Stimulated activated CD8-positive, alpha-beta memory T cell treated with anti-CD3 and anti-CD28 coated beads, Interleukin-4, amount 100 ng/mL, for 48 hours (primary cell): ENCODE measurements at regions not wholly inside any gene's neighbourhood (a gene's known extent, or its start where the extent isn't known, plus 50 kb on each side); places are given as distances from the start of the nearest gene placed in this dataset.
"Not testable (repeated sequence)": the region's sequence is repeated elsewhere in the genome, so short reads cannot be mapped to it uniquely, and the experiment has no call there.

Experiments
- DNase-seq: peaks from one replicate; pipeline ENCODE4 v3.0.0-alpha.2; 2020

DNA sequence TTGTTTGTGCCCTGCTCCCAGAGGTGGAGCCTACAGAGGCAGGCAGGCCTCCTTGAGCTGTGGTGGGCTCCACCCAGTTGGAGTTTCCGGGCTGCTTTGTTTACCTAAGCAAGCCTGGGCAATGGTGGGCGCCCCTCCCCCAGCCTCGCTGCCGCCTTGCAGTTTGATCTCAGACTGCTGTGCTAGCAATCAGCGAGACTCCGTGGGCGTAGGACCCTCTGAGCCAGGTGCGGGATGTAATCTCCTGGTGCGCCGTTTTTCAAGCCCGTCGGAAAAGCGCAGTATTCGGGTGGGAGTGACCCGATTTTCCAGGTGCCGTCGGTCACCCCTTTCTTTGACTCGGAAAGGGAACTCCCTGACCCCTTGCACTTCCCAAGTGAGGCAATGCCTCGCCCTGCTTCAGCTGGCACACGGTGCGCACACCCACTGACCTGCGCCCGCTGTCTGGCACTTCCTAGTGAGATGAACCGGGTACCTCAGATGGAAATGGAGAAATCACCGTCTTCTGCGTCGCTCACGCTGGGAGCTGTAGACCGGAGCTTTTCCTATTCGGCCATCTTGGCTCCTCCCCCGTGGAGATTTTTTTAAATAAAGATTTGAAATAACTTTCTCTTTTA lies 189.2 kb upstream of the WSB1 start:
- not testable (repeated sequence) for DNase-seq

- DNase-seq: no peak
Observed at GRCh38 chr17:27105636-27106035, 188.3 kb upstream of the WSB1 start.

GRCh38 chr17:27106347-27106981 lies 187.4 kb upstream of the WSB1 start:
- DNase-seq: no peak

GRCh38 chr17:27106982-27107360 lies 186.9 kb upstream of the WSB1 start:
- no peak for DNase-seq

DNA sequence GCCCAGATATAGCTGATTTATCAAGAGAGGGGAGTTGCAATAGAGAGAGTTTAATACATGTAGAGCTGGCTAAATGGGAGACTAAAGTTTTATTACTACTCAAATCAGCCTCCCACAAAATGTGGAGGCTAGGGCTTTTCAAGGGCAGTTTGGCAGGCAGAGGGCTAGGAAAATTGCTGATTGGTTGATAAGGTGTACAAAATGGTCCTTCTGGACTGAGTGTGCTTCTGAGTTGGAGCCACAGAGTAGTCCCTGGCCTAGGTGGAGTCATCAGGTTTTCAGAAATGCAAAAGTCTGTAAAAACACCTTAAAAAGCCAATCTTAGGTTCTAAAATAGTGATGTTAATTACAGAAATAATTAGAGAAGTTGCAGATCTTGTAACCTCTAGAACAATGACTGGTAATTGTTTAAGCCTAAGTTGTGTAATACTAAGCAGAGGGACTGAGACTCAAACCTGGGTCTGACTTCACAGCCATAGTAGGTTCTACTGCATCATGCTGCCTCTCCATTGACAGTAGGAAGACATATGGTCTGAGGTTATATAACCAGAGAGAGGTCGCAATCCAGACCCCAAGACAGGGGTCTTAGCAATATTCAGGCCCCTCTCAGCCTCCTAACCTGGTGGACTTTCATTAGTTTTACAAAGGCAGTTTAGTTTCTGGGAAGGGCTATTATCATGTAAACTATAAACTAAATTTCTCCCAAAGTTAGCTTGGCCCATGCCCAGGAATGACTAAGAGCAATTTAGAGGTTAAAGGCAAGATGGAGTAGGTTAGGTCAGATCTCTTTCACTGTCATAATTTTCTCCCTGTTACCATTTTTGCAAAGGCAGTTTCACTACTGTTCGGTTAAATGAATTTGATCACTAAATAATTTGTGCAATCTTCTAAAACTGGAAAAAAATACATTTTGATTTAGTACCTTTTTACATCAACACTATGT lies 186.3 kb upstream of the WSB1 start:
- DNase-seq: not testable (repeated sequence)

DNA sequence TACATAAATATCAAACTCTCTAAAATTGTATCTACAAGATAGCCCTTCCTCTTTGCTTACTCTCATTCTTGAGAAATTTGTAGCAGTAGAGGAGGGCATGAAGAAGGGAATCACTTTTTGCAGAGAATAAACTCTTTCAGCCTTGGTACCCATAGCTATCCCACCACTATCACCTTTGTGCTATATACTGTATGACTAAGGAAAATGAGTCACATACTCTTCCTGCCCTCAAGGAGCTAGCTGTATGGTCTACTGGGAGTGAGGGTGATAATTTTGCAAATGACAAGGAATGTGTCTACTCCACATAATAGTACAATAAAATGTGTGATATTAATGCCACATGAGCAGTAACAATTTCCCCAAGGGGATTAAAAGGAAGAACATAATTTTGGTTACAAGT lies 184.6 kb upstream of the WSB1 start:
- no peak for DNase-seq

DNA sequence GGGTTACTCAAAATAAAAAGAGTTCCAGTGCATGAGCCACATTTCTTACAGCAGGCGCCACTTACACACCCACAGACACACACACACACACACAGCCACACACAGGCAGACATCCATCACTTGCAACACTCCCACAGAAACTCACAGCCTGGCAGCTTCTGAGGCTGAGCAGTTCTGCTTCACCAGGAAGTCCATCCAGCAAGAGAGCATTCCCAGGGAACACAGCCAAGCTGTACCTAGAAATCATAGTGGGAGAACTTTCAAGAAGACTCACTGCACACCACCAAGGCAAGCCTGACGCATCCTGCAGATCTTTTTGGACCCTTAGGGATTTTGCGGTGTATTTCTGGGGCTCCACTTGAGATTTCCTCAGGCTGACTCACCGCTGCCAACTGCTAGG lies 140.9 kb upstream of the WSB1 start:
- no peak for DNase-seq

DNA sequence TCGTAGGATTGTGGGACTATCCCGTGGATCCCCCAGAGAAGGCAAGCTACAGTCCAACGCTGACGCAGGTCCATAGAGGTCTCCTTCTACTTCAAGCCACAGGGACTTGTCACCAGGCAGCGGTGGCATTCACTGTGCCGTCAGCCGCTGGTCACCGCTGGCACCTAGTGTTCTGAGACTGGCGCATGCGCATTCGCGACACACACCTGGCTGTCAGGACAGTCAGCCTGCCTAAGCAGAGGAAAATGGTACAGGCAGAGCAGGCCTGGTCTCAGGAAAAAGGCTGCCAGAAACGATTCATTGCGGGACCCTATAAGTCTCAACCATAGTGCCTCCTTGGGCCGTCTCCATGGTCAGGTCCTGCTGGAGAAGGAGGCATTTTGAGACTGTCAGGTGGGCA lies 138.0 kb upstream of the WSB1 start:
- no peak for DNase-seq

DNA sequence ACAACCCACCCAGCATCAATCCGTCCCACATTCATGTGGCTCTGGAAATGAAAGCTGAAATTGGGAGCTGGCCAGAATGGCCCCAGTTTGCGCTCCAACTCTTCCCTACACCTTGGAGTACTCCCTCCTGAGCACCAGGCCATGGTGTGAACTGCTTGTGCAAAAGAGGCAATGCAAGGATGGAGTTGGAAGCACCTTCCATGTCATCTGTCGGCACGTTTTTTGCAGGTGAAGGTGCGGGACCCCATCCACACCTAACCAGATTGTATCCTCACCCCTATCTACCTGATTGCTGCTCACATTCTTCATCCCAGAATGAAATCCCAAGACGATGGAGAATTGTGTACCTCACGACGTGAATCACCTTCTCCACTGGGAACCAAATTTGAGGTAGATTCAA lies 136.6 kb upstream of the WSB1 start:
- no peak for DNase-seq

DNA sequence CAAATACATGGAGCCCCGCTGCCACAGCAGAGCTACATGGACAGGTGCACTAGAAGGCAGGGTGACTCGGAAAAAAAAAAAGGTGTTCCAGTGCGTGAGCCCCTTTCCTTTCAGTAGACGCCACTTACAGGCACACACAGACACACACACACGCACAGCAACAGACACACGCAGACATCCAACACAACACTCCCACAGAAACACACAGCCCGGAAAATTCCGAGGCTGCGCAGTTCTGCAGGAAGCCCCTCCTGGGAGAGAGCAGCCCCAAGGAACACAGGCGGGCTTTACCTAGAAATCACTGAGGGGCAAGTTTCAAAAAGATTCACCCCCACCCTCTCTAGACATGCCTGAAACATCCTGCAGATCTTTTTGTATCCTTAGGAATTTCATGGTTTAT lies 136.0 kb upstream of the WSB1 start:
- no peak for DNase-seq

DNA sequence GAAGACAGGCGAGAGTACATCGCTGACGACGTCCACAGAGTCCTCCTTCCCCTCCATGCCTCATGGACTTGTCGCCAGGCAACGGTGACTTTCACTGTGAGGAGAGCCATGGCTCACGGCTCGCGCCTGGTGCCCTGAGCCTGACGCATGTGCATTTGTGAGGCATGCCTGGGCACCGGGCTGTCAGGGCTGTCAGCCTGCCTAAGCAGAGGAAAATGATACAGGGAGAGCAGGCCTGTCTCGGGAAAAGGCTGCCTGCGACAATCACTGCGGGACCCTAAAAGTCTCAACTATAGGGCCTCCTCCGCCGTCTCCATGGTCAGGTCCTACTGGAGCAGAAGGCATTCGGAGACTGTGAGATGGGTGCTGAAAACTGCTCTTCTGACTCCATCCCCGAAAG lies 135.5 kb upstream of the WSB1 start:
- DNase-seq: no peak

DNA sequence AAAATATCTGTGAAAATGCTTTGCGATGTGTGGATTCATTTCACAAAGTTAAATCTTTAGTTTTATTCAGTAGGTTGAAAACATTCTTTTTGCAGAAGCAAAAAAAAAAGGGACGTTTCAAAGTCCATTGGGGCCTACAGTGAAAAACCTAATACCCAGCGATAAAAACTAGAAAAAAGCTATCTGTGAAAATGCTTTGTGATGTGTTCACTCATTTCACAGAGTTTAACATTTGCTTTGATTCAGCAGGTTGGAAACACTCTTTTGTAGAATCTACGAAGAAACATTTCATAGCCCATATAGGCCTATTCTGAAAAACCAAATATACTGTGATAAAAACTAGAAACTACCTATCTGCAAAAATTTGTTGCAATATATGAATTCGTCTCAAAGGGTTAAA lies 113.6 kb upstream of the WSB1 start:
- no peak for DNase-seq

- not testable (repeated sequence) for DNase-seq
Observed at GRCh38 chr17:27181379-27181925, 112.5 kb upstream of the WSB1 start.

DNA sequence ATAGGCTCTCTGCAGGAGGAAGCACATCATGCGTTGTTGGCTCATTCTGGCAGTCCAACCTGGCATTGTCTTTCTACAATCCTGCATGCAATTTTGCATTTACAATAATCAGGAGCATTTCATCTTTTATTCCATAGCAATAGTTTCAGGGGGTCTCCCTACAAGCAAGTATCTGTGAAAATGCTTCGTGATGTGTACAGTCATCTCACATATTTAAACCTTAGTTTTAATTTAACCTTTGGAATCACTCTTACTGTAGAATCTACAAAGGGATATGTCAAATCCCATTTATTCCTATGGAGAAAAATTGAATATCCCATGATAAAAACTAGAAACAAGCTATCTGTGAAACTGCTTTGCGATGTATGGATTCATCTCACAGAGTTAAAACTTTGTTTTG lies 112.0 kb upstream of the WSB1 start:
- DNase-seq: no peak

DNA sequence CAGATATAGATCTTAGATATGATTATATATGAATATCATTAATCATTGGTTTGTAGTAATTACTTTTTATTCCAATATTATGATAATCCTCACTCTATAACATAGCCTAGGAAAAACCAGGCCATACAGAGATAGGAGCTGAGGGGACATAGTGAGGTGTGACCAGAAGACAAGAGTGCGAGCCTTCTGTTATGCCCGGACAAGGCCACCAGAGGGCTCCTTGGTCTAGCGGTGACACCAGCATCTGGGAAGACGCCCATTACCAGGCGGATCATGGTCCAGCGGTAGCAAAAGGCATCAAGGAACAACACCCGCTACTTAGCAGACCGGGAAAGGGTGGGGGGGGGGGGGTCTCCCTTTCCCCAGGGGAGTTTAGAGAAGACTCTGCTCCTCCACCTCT lies 96.4 kb upstream of the WSB1 start:
- DNase-seq: peak; percentile 27

DNA sequence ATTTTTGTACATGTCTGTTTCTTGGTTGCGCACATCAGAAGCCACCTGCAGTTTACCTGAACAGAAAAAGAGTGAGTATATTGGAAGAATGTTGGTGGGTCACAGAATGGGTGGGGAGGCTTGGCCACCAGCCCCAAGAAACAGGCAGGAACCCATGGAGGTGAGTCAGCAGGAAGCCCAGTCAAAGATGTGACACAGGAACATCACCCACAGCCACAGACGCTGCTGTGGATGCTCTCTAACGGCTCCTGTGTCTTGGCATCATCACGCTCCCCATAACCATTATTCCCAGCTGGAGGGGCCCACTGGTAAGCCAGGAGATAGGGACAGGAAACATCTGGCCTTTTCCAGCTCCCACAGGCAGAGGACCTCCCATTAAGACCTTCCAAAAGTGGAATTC lies 94.0 kb upstream of the WSB1 start:
- DNase-seq: no peak

DNA sequence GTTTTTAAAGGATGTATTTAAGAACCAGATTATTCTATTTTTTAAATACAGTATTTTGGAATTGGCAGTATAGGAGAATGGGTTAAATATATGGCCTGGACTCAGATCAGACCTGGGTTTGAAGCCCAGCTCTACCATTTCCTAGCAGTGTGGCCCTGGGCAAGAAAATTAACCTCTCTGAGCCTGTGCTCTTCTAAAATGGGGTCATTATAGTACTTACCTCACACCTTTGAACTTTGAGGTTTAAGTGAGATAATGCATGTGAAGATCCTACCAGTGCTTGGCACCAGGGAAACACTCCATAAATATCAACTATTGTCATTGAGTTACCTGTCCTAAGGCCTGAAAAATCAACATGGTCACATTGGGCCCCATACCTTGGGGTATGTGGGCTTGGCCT lies 93.4 kb upstream of the WSB1 start:
- DNase-seq: no peak

DNA sequence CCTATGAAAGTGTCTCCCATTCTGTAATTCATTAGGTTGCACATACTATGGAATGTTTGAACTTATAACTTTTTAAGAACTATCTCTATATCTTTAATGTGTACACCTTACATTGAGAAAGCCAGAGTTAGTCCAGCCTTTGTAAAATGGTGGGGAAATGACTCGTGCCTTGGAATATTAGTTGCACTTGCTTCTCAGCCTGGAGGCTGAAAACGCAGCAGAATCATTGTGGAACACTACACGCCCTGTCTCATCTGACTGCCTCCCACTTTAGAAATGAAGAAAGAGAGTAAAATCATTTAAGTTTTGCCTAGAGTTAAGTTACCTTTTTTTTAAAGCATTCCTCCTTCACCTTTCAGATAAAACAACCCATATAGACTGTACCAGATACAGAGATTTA lies 90.7 kb upstream of the WSB1 start:
- DNase-seq: no peak

- peak; percentile 32 for DNase-seq
Observed at GRCh38 chr17:27206447-27206846, 87.5 kb upstream of the WSB1 start.

DNA sequence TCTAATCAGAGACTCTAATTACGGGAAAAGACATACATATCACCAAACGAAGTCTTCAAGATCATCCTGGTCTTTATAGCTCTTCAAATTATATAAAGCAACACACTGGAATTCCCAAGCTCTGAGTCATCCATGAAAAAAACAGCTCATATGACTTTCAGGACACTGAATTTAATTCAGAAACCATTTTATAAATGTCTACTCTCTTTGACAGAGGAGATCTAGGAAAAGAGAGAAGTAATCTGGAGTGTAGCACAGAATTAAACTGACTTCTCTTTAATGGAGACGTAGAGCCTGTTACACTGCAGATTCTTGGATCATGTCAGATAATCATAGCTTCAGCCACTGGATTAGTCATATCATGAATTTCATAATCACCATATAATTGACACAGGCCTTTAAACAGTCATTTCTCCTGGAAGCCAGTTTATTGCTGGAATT lies 86.8 kb upstream of the WSB1 start:
- DNase-seq: no peak

- DNase-seq: not testable (repeated sequence)
Observed at GRCh38 chr17:27208370-27208769, 85.5 kb upstream of the WSB1 start.

GRCh38 chr17:27209316-27209715 lies 84.6 kb upstream of the WSB1 start:
- DNase-seq: no peak

GRCh38 chr17:27210809-27211208 lies 83.1 kb upstream of the WSB1 start:
- DNase-seq: not testable (repeated sequence)

- DNase-seq: no peak
Observed at GRCh38 chr17:27216836-27217235, 77.1 kb upstream of the WSB1 start.
